Psoas muscle (tissue), 7 donors: ENCODE measurements at regions not wholly inside any gene's neighbourhood (a gene's known extent, or its start where the extent isn't known, plus 50 kb on each side); places are given as distances from the start of the nearest gene placed in this dataset.

Experiments
- ATAC-seq, 4 donors: fragments of 200-7000 bp; cut with Tn5 transposase; one replicate each; pipeline ENCODE4 v1.9.1; 2020; ENCODE audit warnings: moderate library complexity in 3 of 4, mild to moderate bottlenecking in 2 of 4
- DNase-seq, 2 donors: peaks; one replicate each; pipeline ENCODE4 v3.0.0-alpha.2; 2020
- H3K27ac ChIP-seq: fragments of 200-600 bp; one replicate; pipeline ENCODE4 v1.8.0; 2022
- H3K27me3 ChIP-seq, 3 donors: fragments of 200-600 bp in 1 of 3; one replicate each; pipeline versions ENCODE4 v1.6.1 to v1.8.0; 2013 to 2022; ENCODE audit warnings: low read length in 2 of 3, mild to moderate bottlenecking in 2 of 3, moderate library complexity in 1 of 3; ENCODE audit not compliant: insufficient read depth in 3 of 3
- H3K36me3 ChIP-seq, 2 donors: fragments of 200-600 bp in 1 of 2; one replicate each; pipeline versions ENCODE4 v1.6.1 to v1.8.0; 2013 to 2022; ENCODE audit warnings: low read depth in 1 of 2, mild to moderate bottlenecking in 1 of 2, moderate library complexity in 1 of 2; ENCODE audit not compliant: insufficient read depth in 1 of 2
- H3K4me1 ChIP-seq: fragments of 200-600 bp; one replicate; pipeline ENCODE4 v1.8.0; 2022
- H3K4me3 ChIP-seq: fragments of 200-600 bp; one replicate; pipeline ENCODE4 v1.8.0; 2022; ENCODE audit warnings: mild to moderate bottlenecking
- H3K9me3 ChIP-seq: fragments of 200-600 bp; one replicate; pipeline ENCODE4 v1.8.0; 2022
- CTCF ChIP-seq: fragments of 200-600 bp; IDR thresholded peaks from one replicate; pipeline ENCODE4 v1.8.0; 2022; ENCODE audit warnings: antibody characterized with exemption
- WGBS, 3 donors: extraction: QIAGEN DNeasy Blood & Tissue Kit; methylation state at CpG; one replicate each; pipeline versions ENCODE4 v1.1.6 to v1.1.7; 2013; 5-methylcytosine and 5-hydroxymethylcytosine counted together
- intact Hi-C, 2 donors: fragments of 100-400 bp; cut with DNase I; formaldehyde crosslinking; loops; one replicate each; pipeline versions ENCODE4 v1.11.0 to v1.14.2; 2022
- donor health status: healthy with polysubstance abuse.
- donor health status: DM: no; HTN: no; CAD: no; lungs with moderate emphysema.
- donor health status: Bipolar disorder and iron deficiency.
- donor health status: healthy.
- donor health status: DM: yes; HTN: yes; CAD: no.
- donor health status: DM: no; HTN: no; CAD: no.
- donor health status: DM: yes; HTN: yes; CAD: no.

GRCh38 chr6:129936329-129937165, 75.4 kb upstream of the TMEM244 start:
- Histone ChIP-seq H3K36me3 (no peaks in the 10 kb centered on the region), H3K9me3 (no peaks in the 10 kb centered on the region), H3K27me3 (peaks cover 0 to 3% (median 0%) of the 10 kb centered on the region in 3 donors), H3K27ac (no peak overlapping the region), H3K4me1 (no peaks in the 10 kb centered on the region), H3K4me3 (no peak overlapping the region)
- 16 to 20% (median 19%) methylated on average over 7 of the region's 7 CpGs for WGBS, 3 donors
- DNase-seq (no peak), ATAC-seq (peak in 2 of 4 donors; percentile 52 to 54)
- TF ChIP-seq CTCF: peak; percentile 54
- intact Hi-C loops: loop anchor here in 1 of 2 donors (10.0 kb wide), 1 partner anchor 342 kb away; no protein-coding TSS in a partner anchor

GRCh38 chr6:129932321-129932720, 71.2 kb upstream of the TMEM244 start:
- H3K9me3 ChIP-seq: no peaks in the 10 kb centered on the region
- no peak for TF ChIP-seq CTCF
- H3K4me3 ChIP-seq: no peak overlapping the region
- intact Hi-C loops: loop anchor here in 1 of 2 donors (10.0 kb wide), 1 partner anchor 338 kb away; no protein-coding TSS in a partner anchor
- 91 to 98% (median 97%) methylated on average over 1 of the region's 1 CpG for WGBS, 3 donors
- ATAC-seq (no peak), DNase-seq (no peak)
- H3K4me1 ChIP-seq: no peaks in the 10 kb centered on the region
- no peaks in the 10 kb centered on the region for H3K36me3 ChIP-seq
- no peaks in the 10 kb centered on the region for H3K27me3 ChIP-seq
- H3K27ac ChIP-seq: no peak overlapping the region

GRCh38 chr6:129929433-129929832, 68.3 kb upstream of the TMEM244 start:
- no peaks in the 10 kb centered on the region for H3K36me3 ChIP-seq
- no peaks in the 10 kb centered on the region for H3K4me1 ChIP-seq
- TF ChIP-seq CTCF: no peak
- H3K27ac ChIP-seq: no peak overlapping the region
- no peaks in the 10 kb centered on the region for H3K27me3 ChIP-seq
- DNase-seq (no peak), ATAC-seq (peak in 1 of 4 donors; percentile 47)
- 14 to 25% (median 23%) methylated on average over 1 of the region's 1 CpG for WGBS, 3 donors
- H3K9me3 ChIP-seq: no peaks in the 10 kb centered on the region
- intact Hi-C loops: no loop called here
- no peak overlapping the region for H3K4me3 ChIP-seq

- no peak for ATAC-seq
- intact Hi-C loops: no loop called here
- Histone ChIP-seq H3K9me3 (no peaks in the 10 kb centered on the region), H3K36me3 (no peaks in the 10 kb centered on the region), H3K27ac (no peak overlapping the region), H3K4me1 (no peaks in the 10 kb centered on the region), H3K27me3 (no peaks in the 10 kb centered on the region), H3K4me3 (no peak overlapping the region)
- no peak for TF ChIP-seq CTCF
- no peak for DNase-seq
Measured at GRCh38 chr6:129923530-129924250, 62.6 kb upstream of the TMEM244 start.
